Smooth muscle cell (in vitro differentiated cells): ENCODE measurements at regions not wholly inside any gene's neighbourhood (a gene's known extent, or its start where the extent isn't known, plus 50 kb on each side); places are given as distances from the start of the nearest gene placed in this dataset.

ENCODE experiments used
- DNase-seq: peaks from one replicate; lab custom pipeline; 2025; ENCODE audit not compliant: unreplicated experiment; lab: John Stamatoyannopoulos, UW
- H2AFZ ChIP-seq: fragments of 200-600 bp; sonication (generic); 2 replicates; pipeline ENCODE4 v1.6.0; 2016; ENCODE audit warnings: antibody characterized with exemption, low read depth, mild to moderate bottlenecking
- H3F3A ChIP-seq: fragments of 200-600 bp; sonication (generic); 2 replicates; pipeline ENCODE4 v1.6.0; 2017; ENCODE audit warnings: antibody characterized with exemption, low read depth
- H3K27ac ChIP-seq: fragments of 200-600 bp; sonication (generic); 2 replicates; pipeline ENCODE4 v1.5.1; 2016; ENCODE audit warnings: low read depth, mild to moderate bottlenecking
- H3K27me3 ChIP-seq: fragments of 200-600 bp; sonication (generic); 2 replicates; pipeline ENCODE4 v1.6.1; 2016; ENCODE audit warnings: low read depth, mild to moderate bottlenecking
- H3K36me3 ChIP-seq: fragments of 200-600 bp; sonication (generic); 2 replicates; pipeline ENCODE4 v1.5.1; 2016; ENCODE audit warnings: low read depth
- H3K4me1 ChIP-seq: fragments of 200-600 bp; sonication (generic); 2 replicates; pipeline ENCODE4 v1.5.1; 2016; ENCODE audit warnings: low read depth
- H3K4me2 ChIP-seq: fragments of 200-600 bp; sonication (generic); 2 replicates; pipeline ENCODE4 v1.6.0; 2016; ENCODE audit warnings: mild to moderate bottlenecking
- H3K4me3 ChIP-seq: fragments of 200-600 bp; sonication (generic); 2 replicates; pipeline ENCODE4 v1.5.1; 2016; ENCODE audit warnings: mild to moderate bottlenecking
- H3K79me2 ChIP-seq: fragments of 200-600 bp; sonication (generic); 2 replicates; pipeline ENCODE4 v1.6.0; 2016; ENCODE audit warnings: low read depth, mild to moderate bottlenecking
- H3K9ac ChIP-seq: fragments of 200-600 bp; sonication (generic); 2 replicates; pipeline ENCODE4 v1.6.0; 2016; ENCODE audit warnings: low read depth
- H3K9me3 ChIP-seq: fragments of 200-600 bp; sonication (generic); replicated peaks from 2 replicates; pipeline ENCODE4 v1.5.1; 2016; ENCODE audit warnings: low read depth
- H4K20me1 ChIP-seq: fragments of 200-600 bp; sonication (generic); 2 replicates; pipeline ENCODE4 v1.6.0; 2016; ENCODE audit warnings: low read depth
- CTCF ChIP-seq: fragments of 200-600 bp; sonication (generic); IDR thresholded peaks from 2 replicates; pipeline ENCODE4 v1.5.1; 2017; ENCODE audit warnings: borderline replicate concordance, mild to moderate bottlenecking, antibody characterized with exemption; ENCODE audit not compliant: insufficient read depth, poor library complexity, severe bottlenecking
- whole genome bisulfite sequencing: methylation state at CpG from one replicate; pipeline ENCODE4 v1.1.7; 2016; ENCODE audit warnings: low lambda C conversion rate; 5-methylcytosine and 5-hydroxymethylcytosine counted together

- Histone ChIP-seq H3F3A (no peaks in the 10 kb centered on the region), H3K79me2 (no peaks in the 10 kb centered on the region), H3K27ac (no peak overlapping the region), H3K9ac (no peak overlapping the region), H3K36me3 (no peaks in the 10 kb centered on the region), H3K4me2 (no peak overlapping the region), H3K27me3 (no peaks in the 10 kb centered on the region), H2AFZ (no peak overlapping the region), H3K4me1 (no peaks in the 10 kb centered on the region), H3K4me3 (no peak overlapping the region), H3K9me3 (peaks cover 3% of the 10 kb centered on the region), H4K20me1 (no peaks in the 10 kb centered on the region)
- TF ChIP-seq CTCF, result no peak
- DNase-seq, result no peak
Observed at GRCh38 chr7:121669144-121669543, 203.8 kb upstream of the PTPRZ1 start.

- WGBS, result 89% methylated on average over 1 of the region's 1 CpG
- Histone ChIP-seq H3K4me3 (no peak overlapping the region), H3K9me3 (peaks cover 3% of the 10 kb centered on the region), H3K79me2 (no peaks in the 10 kb centered on the region), H4K20me1 (no peaks in the 10 kb centered on the region), H3K9ac (no peak overlapping the region), H3K27ac (no peak overlapping the region), H3F3A (no peaks in the 10 kb centered on the region), H3K36me3 (no peaks in the 10 kb centered on the region), H3K4me1 (no peaks in the 10 kb centered on the region), H3K27me3 (no peaks in the 10 kb centered on the region), H2AFZ (no peak overlapping the region), H3K4me2 (no peak overlapping the region)
- TF ChIP-seq CTCF, result no peak
- DNase-seq, result no peak
Observed at GRCh38 chr7:121666306-121666705, 206.7 kb upstream of the PTPRZ1 start.

- Histone ChIP-seq H2AFZ (no peak overlapping the region), H3K36me3 (no peaks in the 10 kb centered on the region), H3K9ac (no peak overlapping the region), H3K4me1 (no peaks in the 10 kb centered on the region), H3K4me2 (no peak overlapping the region), H4K20me1 (no peaks in the 10 kb centered on the region), H3K4me3 (no peak overlapping the region), H3K27ac (no peak overlapping the region), H3K9me3 (no peaks in the 10 kb centered on the region), H3F3A (no peaks in the 10 kb centered on the region), H3K79me2 (no peaks in the 10 kb centered on the region), H3K27me3 (no peaks in the 10 kb centered on the region)
- 94% methylated on average over 1 of the region's 1 CpG for WGBS
- no peak for DNase-seq
- TF ChIP-seq CTCF, result no peak
Observed at GRCh38 chr7:121643320-121643719, 229.6 kb upstream of the PTPRZ1 start.

- H3K36me3 ChIP-seq, result no peaks in the 10 kb centered on the region
- no peak overlapping the region for H3K4me3 ChIP-seq
- no peak overlapping the region for H3K9ac ChIP-seq
- no peaks in the 10 kb centered on the region for H3K9me3 ChIP-seq
- H3F3A ChIP-seq, result no peaks in the 10 kb centered on the region
- H3K27ac ChIP-seq, result no peak overlapping the region
- WGBS, result 89% methylated on average over 5 of the region's 5 CpGs
- no peaks in the 10 kb centered on the region for H4K20me1 ChIP-seq
- DNase-seq, result no peak
- H3K27me3 ChIP-seq, result no peaks in the 10 kb centered on the region
- no peak overlapping the region for H2AFZ ChIP-seq
- H3K79me2 ChIP-seq, result no peaks in the 10 kb centered on the region
- H3K4me2 ChIP-seq, result no peak overlapping the region
- TF ChIP-seq CTCF, result no peak
- peaks cover 2% of the 10 kb centered on the region for H3K4me1 ChIP-seq
Observed at GRCh38 chr7:121639705-121640104, 233.3 kb upstream of the PTPRZ1 start.
